ENCODE measurements at regions not wholly inside any gene's neighbourhood (a gene's known extent, or its start where the extent isn't known, plus 50 kb on each side); places are given as distances from the start of the nearest gene placed in this dataset.
A peak's percentile ranks its signal among the peaks of the same experiment; 100 is the strongest.

DNA sequence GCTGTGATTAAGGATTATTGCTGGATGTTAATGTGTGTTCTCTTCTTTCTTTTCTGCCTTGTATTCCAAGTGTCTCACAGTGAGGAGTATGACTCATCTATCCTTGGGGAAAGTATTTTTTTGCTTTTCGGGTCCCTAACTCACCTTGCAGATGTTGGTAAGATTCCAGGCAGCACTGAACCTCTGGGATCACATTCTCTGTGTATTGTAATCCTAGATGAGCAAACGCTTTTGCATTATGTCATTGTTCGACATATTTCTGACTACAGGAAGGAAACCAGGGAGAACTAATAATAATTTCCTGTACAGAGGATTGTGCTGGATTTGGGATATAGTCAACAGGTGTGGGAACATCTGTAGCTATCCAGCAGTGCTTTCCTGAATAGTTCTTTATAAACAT, 246.1 kb upstream of the TUT7 start:
- no peak overlapping the region for H3K4me3 ChIP-seq (ENCODE audit: low read depth in 2 of 2, low read length in 1 of 2)
- H3F3A ChIP-seq (replicated peaks; ENCODE audit: insufficient read depth), result peaks cover 7% of the 10 kb centered on the region
- WGBS (ENCODE audit: low lambda C conversion rate), result 20% methylated on average over 3 of the region's 3 CpGs
- H3K9ac ChIP-seq, result no peak overlapping the region
- peaks cover 3 to 38% of the 10 kb centered on the region in 2 experiments; a peak in 2 of 4 replicates for H3K4me1 ChIP-seq (ENCODE audit: control insufficient read depth in 1 of 2, insufficient read depth in 2 of 2, low read depth in 1 of 2, low read length in 1 of 2)
- ChIA-PET POLR2A (no interaction called here), CTCF (interaction anchor here (1.0 to 1.4 kb wide), 3 partner anchors 8 to 13 kb away, joined by 3 to 4 read pairs (median 4); no protein-coding TSS in a partner anchor)
- no peak overlapping the region for H3K27ac ChIP-seq (ENCODE audit: low read depth in 2 of 2, low read length in 1 of 2)
- no peaks in the 10 kb centered on the region for H3K9me2 ChIP-seq
- no peak for DNase-seq
- no peaks in the 10 kb centered on the region for H3K27me3 ChIP-seq (ENCODE audit: insufficient read depth)
- H2AFZ ChIP-seq (ENCODE audit: low read depth), result no peak overlapping the region
- no peaks in the 10 kb centered on the region for H3K9me3 ChIP-seq
- H3K36me3 ChIP-seq (replicated peaks in 1 of 2; ENCODE audit: control insufficient read depth in 1 of 2, insufficient read depth in 2 of 2, low read length in 1 of 2), result no peaks in the 10 kb centered on the region
- no peaks in the 10 kb centered on the region for H3K79me2 ChIP-seq (ENCODE audit: insufficient read depth)
- no peaks in the 10 kb centered on the region for H4K20me1 ChIP-seq (ENCODE audit: insufficient read depth)
- H3K4me2 ChIP-seq, result no peak overlapping the region
- TF ChIP-seq JUND (IDR thresholded peaks at IDR 0.05) (0 out of 2 replicates have a peak, but pooled peaks have one; percentile 30), GABPA (IDR thresholded peaks at IDR 0.05; ENCODE audit: low read depth) (no peak), MXI1 (IDR thresholded peaks at IDR 0.05; ENCODE audit: low read depth, low read length) (no peak), TAF1 (IDR thresholded peaks at IDR 0.05; ENCODE audit: borderline replicate concordance, low read depth, low read length) (no peak), FOSL2 (IDR thresholded peaks at IDR 0.05; ENCODE audit: borderline replicate concordance, low read depth) (peak; percentile 41; the same call in 1 of the 2 replicates), POLR2AphosphoS5 (IDR thresholded peaks at IDR 0.05; ENCODE audit: low read depth, low read length) (no peak), EP300 (IDR thresholded peaks at IDR 0.05; ENCODE audit: borderline replicate concordance in 1 of 2, low read depth in 1 of 2, low read length in 1 of 2) (no peak), TCF12 (IDR thresholded peaks at IDR 0.05) (peak; percentile 41; the same call in 1 of the 2 replicates), RFX5 (IDR thresholded peaks at IDR 0.05; ENCODE audit: low read length) (no peak)
- TF ChIP-seq, protein P1, sequence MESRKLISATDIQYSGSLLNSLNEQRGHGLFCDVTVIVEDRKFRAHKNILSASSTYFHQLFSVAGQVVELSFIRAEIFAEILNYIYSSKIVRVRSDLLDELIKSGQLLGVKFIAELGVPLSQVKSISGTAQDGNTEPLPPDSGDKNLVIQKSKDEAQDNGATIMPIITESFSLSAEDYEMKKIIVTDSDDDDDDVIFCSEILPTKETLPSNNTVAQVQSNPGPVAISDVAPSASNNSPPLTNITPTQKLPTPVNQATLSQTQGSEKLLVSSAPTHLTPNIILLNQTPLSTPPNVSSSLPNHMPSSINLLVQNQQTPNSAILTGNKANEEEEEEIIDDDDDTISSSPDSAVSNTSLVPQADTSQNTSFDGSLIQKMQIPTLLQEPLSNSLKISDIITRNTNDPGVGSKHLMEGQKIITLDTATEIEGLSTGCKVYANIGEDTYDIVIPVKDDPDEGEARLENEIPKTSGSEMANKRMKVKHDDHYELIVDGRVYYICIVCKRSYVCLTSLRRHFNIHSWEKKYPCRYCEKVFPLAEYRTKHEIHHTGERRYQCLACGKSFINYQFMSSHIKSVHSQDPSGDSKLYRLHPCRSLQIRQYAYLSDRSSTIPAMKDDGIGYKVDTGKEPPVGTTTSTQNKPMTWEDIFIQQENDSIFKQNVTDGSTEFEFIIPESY (IDR thresholded peaks at IDR 0.05; ENCODE audit: borderline replicate concordance, low read depth), result no peak
- TF ChIP-seq, protein P2, sequence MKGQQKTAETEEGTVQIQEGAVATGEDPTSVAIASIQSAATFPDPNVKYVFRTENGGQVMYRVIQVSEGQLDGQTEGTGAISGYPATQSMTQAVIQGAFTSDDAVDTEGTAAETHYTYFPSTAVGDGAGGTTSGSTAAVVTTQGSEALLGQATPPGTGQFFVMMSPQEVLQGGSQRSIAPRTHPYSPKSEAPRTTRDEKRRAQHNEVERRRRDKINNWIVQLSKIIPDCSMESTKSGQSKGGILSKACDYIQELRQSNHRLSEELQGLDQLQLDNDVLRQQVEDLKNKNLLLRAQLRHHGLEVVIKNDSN (IDR thresholded peaks at IDR 0.05; ENCODE audit: borderline replicate concordance, low read depth), result no peak

DNA sequence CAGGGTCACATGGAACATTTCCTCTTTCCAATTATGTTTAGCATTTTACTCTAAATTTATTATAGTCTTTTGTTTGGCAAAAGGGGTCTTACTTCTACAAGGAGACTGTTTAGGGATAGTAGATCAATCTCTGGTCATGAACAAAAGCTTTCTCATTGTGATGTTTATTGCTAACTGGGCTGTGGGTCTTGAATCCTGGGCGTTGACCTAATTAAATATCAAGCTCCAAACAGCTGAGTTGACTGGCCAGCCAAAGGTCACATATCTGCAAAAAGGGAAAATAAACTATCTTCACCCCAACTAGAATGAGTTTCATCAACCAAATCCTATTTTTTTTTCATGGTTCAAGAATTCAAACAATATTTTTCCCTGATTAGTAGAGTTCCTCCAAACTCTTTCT, 245.4 kb upstream of the TUT7 start:
- Histone ChIP-seq H3K9me3 (no peaks in the 10 kb centered on the region), H2AFZ (ENCODE audit: low read depth) (no peak overlapping the region), H4K20me1 (ENCODE audit: insufficient read depth) (no peaks in the 10 kb centered on the region), H3K79me2 (ENCODE audit: insufficient read depth) (no peaks in the 10 kb centered on the region), H3K9ac (no peak overlapping the region), H3K9me2 (no peaks in the 10 kb centered on the region), H3K36me3 (replicated peaks in 1 of 2; ENCODE audit: control insufficient read depth in 1 of 2, insufficient read depth in 2 of 2, low read length in 1 of 2) (no peaks in the 10 kb centered on the region), H3K4me2 (no peak overlapping the region), H3F3A (replicated peaks; ENCODE audit: insufficient read depth) (no peaks in the 10 kb centered on the region), H3K4me1 (ENCODE audit: control insufficient read depth in 1 of 2, insufficient read depth in 2 of 2, low read depth in 1 of 2, low read length in 1 of 2) (peaks cover 3 to 31% of the 10 kb centered on the region in 2 experiments; a peak in 2 of 4 replicates), H3K27me3 (ENCODE audit: insufficient read depth) (no peaks in the 10 kb centered on the region), H3K4me3 (ENCODE audit: low read depth in 2 of 2, low read length in 1 of 2) (no peak overlapping the region), H3K27ac (ENCODE audit: low read depth in 2 of 2, low read length in 1 of 2) (no peak overlapping the region)
- POLR2A ChIA-PET, result no interaction called here
- CTCF ChIA-PET, result interaction anchor here (1.1 to 1.3 kb wide), 2 partner anchors 10 to 16 kb away, joined by 3 to 4 read pairs; no protein-coding TSS in a partner anchor
- TF ChIP-seq SMC3 (IDR thresholded peaks at IDR 0.05; ENCODE audit: low read depth, low read length) (no peak), MXI1 (IDR thresholded peaks at IDR 0.05; ENCODE audit: low read depth, low read length) (no peak), CHD2 (IDR thresholded peaks at IDR 0.05; ENCODE audit: low read length, partially characterized antibody) (no peak)
- TF ChIP-seq, protein P1 (IDR thresholded peaks at IDR 0.05; ENCODE audit: borderline replicate concordance, low read depth), result no peak
- TF ChIP-seq, protein P3, sequence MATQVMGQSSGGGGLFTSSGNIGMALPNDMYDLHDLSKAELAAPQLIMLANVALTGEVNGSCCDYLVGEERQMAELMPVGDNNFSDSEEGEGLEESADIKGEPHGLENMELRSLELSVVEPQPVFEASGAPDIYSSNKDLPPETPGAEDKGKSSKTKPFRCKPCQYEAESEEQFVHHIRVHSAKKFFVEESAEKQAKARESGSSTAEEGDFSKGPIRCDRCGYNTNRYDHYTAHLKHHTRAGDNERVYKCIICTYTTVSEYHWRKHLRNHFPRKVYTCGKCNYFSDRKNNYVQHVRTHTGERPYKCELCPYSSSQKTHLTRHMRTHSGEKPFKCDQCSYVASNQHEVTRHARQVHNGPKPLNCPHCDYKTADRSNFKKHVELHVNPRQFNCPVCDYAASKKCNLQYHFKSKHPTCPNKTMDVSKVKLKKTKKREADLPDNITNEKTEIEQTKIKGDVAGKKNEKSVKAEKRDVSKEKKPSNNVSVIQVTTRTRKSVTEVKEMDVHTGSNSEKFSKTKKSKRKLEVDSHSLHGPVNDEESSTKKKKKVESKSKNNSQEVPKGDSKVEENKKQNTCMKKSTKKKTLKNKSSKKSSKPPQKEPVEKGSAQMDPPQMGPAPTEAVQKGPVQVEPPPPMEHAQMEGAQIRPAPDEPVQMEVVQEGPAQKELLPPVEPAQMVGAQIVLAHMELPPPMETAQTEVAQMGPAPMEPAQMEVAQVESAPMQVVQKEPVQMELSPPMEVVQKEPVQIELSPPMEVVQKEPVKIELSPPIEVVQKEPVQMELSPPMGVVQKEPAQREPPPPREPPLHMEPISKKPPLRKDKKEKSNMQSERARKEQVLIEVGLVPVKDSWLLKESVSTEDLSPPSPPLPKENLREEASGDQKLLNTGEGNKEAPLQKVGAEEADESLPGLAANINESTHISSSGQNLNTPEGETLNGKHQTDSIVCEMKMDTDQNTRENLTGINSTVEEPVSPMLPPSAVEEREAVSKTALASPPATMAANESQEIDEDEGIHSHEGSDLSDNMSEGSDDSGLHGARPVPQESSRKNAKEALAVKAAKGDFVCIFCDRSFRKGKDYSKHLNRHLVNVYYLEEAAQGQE (IDR thresholded peaks at IDR 0.05; ENCODE audit: low read depth, low read length), result no peak
- DNase-seq, result no peak
- 58% methylated on average over 1 of the region's 1 CpG for WGBS (ENCODE audit: low lambda C conversion rate)

Data from SK-N-SH (cell line).